ENCODE measurements at regions not wholly inside any gene's neighbourhood (a gene's known extent, or its start where the extent isn't known, plus 50 kb on each side); places are given as distances from the start of the nearest gene placed in this dataset.

- intact Hi-C loops (cut with micrococcal nuclease): no loop called here
- TF ChIP-seq, protein P1, sequence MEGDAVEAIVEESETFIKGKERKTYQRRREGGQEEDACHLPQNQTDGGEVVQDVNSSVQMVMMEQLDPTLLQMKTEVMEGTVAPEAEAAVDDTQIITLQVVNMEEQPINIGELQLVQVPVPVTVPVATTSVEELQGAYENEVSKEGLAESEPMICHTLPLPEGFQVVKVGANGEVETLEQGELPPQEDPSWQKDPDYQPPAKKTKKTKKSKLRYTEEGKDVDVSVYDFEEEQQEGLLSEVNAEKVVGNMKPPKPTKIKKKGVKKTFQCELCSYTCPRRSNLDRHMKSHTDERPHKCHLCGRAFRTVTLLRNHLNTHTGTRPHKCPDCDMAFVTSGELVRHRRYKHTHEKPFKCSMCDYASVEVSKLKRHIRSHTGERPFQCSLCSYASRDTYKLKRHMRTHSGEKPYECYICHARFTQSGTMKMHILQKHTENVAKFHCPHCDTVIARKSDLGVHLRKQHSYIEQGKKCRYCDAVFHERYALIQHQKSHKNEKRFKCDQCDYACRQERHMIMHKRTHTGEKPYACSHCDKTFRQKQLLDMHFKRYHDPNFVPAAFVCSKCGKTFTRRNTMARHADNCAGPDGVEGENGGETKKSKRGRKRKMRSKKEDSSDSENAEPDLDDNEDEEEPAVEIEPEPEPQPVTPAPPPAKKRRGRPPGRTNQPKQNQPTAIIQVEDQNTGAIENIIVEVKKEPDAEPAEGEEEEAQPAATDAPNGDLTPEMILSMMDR (IDR thresholded peaks at IDR 0.05; ENCODE audit: borderline replicate concordance): no peak
- no peak overlapping the region for H3K27ac ChIP-seq (replicated peaks)
Observed at GRCh38 chr7:85748861-85749260, 562.0 kb upstream of the SEMA3D start.

DNA sequence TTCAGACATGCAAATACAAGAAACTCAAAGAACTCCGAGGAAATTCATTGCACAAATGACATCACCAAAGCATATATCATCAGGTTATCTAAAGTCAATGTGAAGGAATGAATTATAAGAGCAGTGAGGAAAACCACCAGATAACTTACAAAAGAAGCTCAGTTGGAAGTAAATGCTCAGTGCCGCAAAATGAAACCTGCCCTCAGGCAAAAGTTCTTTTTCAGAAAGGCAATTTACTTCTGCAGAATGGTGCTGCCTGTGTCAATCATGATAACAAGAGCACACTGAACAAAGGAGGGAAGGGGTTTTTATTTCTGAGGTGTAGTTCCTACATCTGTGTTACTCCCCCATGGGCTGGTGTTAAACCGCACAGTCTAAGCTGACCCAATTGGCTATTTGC lies 550.6 kb upstream of the SEMA3D start:
- DNase-seq: no peak
- Histone ChIP-seq H3K27me3 (ENCODE audit: low read depth) (no peaks in the 10 kb centered on the region), H3K4me1 (no peaks in the 10 kb centered on the region), H3K36me3 (no peaks in the 10 kb centered on the region), H3K9me3 (replicated peaks) (peaks cover 20% of the 10 kb centered on the region), H3K4me3 (no peak overlapping the region), H3K27ac (replicated peaks) (no peak overlapping the region)
- TF ChIP-seq, protein P1 (IDR thresholded peaks at IDR 0.05; ENCODE audit: borderline replicate concordance): no peak
- intact Hi-C loops (cut with micrococcal nuclease): no loop called here

More at GRCh38 chr7:85748861-85749260, 562.0 kb upstream of the SEMA3D start:
- DNase-seq: no peak
- Histone ChIP-seq H3K4me3 (no peak overlapping the region), H3K27me3 (ENCODE audit: low read depth) (no peaks in the 10 kb centered on the region), H3K36me3 (no peaks in the 10 kb centered on the region), H3K4me1 (no peaks in the 10 kb centered on the region), H3K9me3 (replicated peaks) (peaks cover 27% of the 10 kb centered on the region)

GRCh38 chr7:85736085-85736484 lies 549.2 kb upstream of the SEMA3D start:
- Histone ChIP-seq H3K9me3 (replicated peaks) (peaks cover 18% of the 10 kb centered on the region), H3K36me3 (no peaks in the 10 kb centered on the region), H3K4me1 (no peaks in the 10 kb centered on the region), H3K4me3 (no peak overlapping the region), H3K27ac (replicated peaks) (no peak overlapping the region), H3K27me3 (ENCODE audit: low read depth) (no peaks in the 10 kb centered on the region)
- intact Hi-C loops (cut with micrococcal nuclease): no loop called here
- no peak for DNase-seq
- TF ChIP-seq, protein P1 (IDR thresholded peaks at IDR 0.05; ENCODE audit: borderline replicate concordance): no peak

GRCh38 chr7:85734823-85735222 lies 548.0 kb upstream of the SEMA3D start:
- H3K4me3 ChIP-seq: no peak overlapping the region
- no peaks in the 10 kb centered on the region for H3K4me1 ChIP-seq
- no peaks in the 10 kb centered on the region for H3K36me3 ChIP-seq
- intact Hi-C loops (cut with micrococcal nuclease): no loop called here
- peaks cover 19% of the 10 kb centered on the region for H3K9me3 ChIP-seq (replicated peaks)
- no peak for DNase-seq
- TF ChIP-seq, protein P1 (IDR thresholded peaks at IDR 0.05; ENCODE audit: borderline replicate concordance): no peak
- no peak overlapping the region for H3K27ac ChIP-seq (replicated peaks)
- H3K27me3 ChIP-seq (ENCODE audit: low read depth): no peaks in the 10 kb centered on the region

DNA sequence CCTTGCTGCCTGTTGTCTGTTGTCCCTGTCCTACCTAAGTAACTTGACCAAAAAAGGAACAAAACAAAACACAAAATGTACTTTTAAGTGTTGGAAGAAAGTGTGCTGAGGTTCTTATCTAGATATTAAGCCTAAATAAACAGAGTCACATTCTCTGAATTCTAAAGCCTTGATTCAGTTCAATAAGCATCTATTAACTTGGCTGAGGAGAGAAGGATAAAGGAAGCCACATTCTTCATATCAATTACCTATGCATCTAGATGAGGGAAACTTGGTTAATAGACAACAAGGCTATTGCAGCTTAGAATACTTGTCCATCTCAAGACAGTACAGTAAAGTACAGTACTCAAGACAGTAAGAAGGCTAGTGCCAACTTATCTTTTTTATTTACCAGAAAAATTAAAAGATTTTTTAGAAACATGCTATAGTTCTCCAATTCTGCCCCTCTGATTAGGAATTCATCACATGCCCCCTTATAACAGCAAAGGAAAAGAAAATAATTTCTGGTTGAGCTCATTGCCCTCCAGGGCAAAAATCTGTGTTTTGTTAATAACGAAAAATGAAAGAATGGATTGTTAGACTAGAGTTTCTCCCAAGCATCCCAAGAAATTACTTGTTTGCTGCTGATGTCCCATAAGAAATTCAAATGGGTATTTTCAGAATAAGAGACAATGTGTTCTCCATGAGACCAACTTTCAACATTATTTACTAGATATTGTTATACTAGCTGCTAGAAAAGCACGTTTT lies 546.5 kb upstream of the SEMA3D start:
- Histone ChIP-seq H3K36me3 (no peaks in the 10 kb centered on the region), H3K9me3 (replicated peaks) (peaks cover 16% of the 10 kb centered on the region), H3K4me3 (no peak overlapping the region), H3K27me3 (ENCODE audit: low read depth) (no peaks in the 10 kb centered on the region), H3K27ac (replicated peaks) (no peak overlapping the region), H3K4me1 (no peaks in the 10 kb centered on the region)
- no peak for DNase-seq
- TF ChIP-seq, protein P1 (IDR thresholded peaks at IDR 0.05; ENCODE audit: borderline replicate concordance): no peak
- intact Hi-C loops (cut with micrococcal nuclease): no loop called here

Measured in left ventricle myocardium inferior (tissue), 1 donor.